HepG2 (cell line): ENCODE measurements at regions not wholly inside any gene's neighbourhood (a gene's known extent, or its start where the extent isn't known, plus 50 kb on each side); places are given as distances from the start of the nearest gene placed in this dataset.

Source experiments
- ARNT2 ChIP-seq: sonication (generic); formaldehyde crosslinking; IDR thresholded peaks from 2 replicates; pipeline ENCODE4 v1.8.0; 2022; ENCODE audit warnings: mild to moderate bottlenecking, low read depth, missing genetic modification reagents, moderate library complexity
- ATF7-NPFF ChIP-seq: sonication (generic); formaldehyde crosslinking; IDR thresholded peaks from 2 replicates; pipeline ENCODE4 v1.8.1; 2023; ENCODE audit warnings: mild to moderate bottlenecking, low read depth, missing genetic modification reagents, moderate library complexity
- ATRX ChIP-seq: sonication (generic); formaldehyde crosslinking; IDR thresholded peaks from 2 replicates; pipeline ENCODE4 v1.4.0; 2020; ENCODE audit warnings: missing genetic modification reagents, borderline replicate concordance
- HNF4G ChIP-seq, 2 experiments: sonication (generic) in 1 of 2; formaldehyde crosslinking in 1 of 2; IDR thresholded peaks; 2 replicates each; pipeline versions ENCODE4 v1.4.0 to v1.6.1; 2011 to 2020; ENCODE audit warnings: borderline replicate concordance in 2 of 2, low read depth in 2 of 2, mild to moderate bottlenecking in 2 of 2, low read length in 1 of 2, missing genetic modification reagents in 1 of 2, moderate library complexity in 1 of 2
- HNRNPL ChIP-seq: fragments of 200-400 bp; formaldehyde crosslinking; IDR thresholded peaks from 2 replicates; pipeline ENCODE4 v1.6.1; 2017; ENCODE audit warnings: mild to moderate bottlenecking, low read depth, low read length
- HOXD1 ChIP-seq: sonication (generic); formaldehyde crosslinking; IDR thresholded peaks from 2 replicates; pipeline ENCODE4 v1.5.0; 2020; ENCODE audit warnings: missing genetic modification reagents
- KAT8 ChIP-seq: IDR thresholded peaks from 2 replicates; pipeline ENCODE4 v1.6.1; 2016; ENCODE audit warnings: missing genetic modification reagents, missing compliant biosample characterization
- KLF12 ChIP-seq: sonication (generic); formaldehyde crosslinking; IDR thresholded peaks from 2 replicates; pipeline ENCODE4 v1.4.0; 2020; ENCODE audit warnings: missing genetic modification reagents, borderline replicate concordance
- RARA ChIP-seq: IDR thresholded peaks from 2 replicates; pipeline ENCODE4 v1.6.1; 2016; ENCODE audit warnings: missing genetic modification reagents, missing compliant biosample characterization
- SMARCC2 ChIP-seq: fragments of 450-650 bp; IDR thresholded peaks from 2 replicates; pipeline ENCODE4 v1.6.1; 2017; ENCODE audit warnings: antibody characterized with exemption, mild to moderate bottlenecking
- SPEN ChIP-seq: sonication (generic); formaldehyde crosslinking; IDR thresholded peaks from 2 replicates; pipeline ENCODE4 v1.5.1; 2020; ENCODE audit warnings: low read depth, mild to moderate bottlenecking, missing genetic modification reagents
- SRY ChIP-seq: sonication (generic); formaldehyde crosslinking; IDR thresholded peaks from 2 replicates; pipeline ENCODE4 v1.8.0; 2022; ENCODE audit warnings: mild to moderate bottlenecking, missing genetic modification reagents
- STAT5B ChIP-seq: sonication (generic); formaldehyde crosslinking; IDR thresholded peaks from 2 replicates; pipeline ENCODE4 v1.4.0; 2020; ENCODE audit warnings: missing genetic modification reagents
- TCF7 ChIP-seq: sonication (generic); IDR thresholded peaks from 2 replicates; pipeline ENCODE4 v1.6.1; 2016; ENCODE audit warnings: antibody characterized with exemption, low read depth
- THYN1 ChIP-seq: sonication (generic); formaldehyde crosslinking; IDR thresholded peaks from 2 replicates; pipeline ENCODE4 v1.8.1; 2023; ENCODE audit warnings: low read depth, mild to moderate bottlenecking, moderate library complexity, missing genetic modification reagents, borderline replicate concordance
- ZFP36L2 ChIP-seq: sonication (generic); formaldehyde crosslinking; IDR thresholded peaks from 2 replicates; pipeline ENCODE4 v1.4.0; 2020; ENCODE audit warnings: missing genetic modification reagents
- ZFX ChIP-seq: sonication (generic); formaldehyde crosslinking; IDR thresholded peaks from 2 replicates; pipeline ENCODE4 v1.4.0; 2020; ENCODE audit warnings: mild to moderate bottlenecking, low read depth, missing genetic modification reagents, moderate library complexity
- ZFYVE20 ChIP-seq: sonication (generic); formaldehyde crosslinking; IDR thresholded peaks from 2 replicates; pipeline ENCODE4 v1.8.0; 2023; ENCODE audit warnings: low read depth, mild to moderate bottlenecking, moderate library complexity, missing genetic modification reagents, borderline replicate concordance
- ZNF234 ChIP-seq: sonication (generic); formaldehyde crosslinking; conservative IDR thresholded peaks from 2 replicates; pipeline ENCODE4 v1.5.1; 2020; ENCODE audit warnings: mild to moderate bottlenecking, missing genetic modification reagents
- ZNF431 ChIP-seq: sonication (generic); formaldehyde crosslinking; IDR thresholded peaks from 2 replicates; pipeline ENCODE4 v1.9.0; 2022; ENCODE audit warnings: missing genetic modification reagents, low read depth, mild to moderate bottlenecking, borderline replicate concordance
- ZNF709 ChIP-seq: sonication (generic); formaldehyde crosslinking; IDR thresholded peaks from 2 replicates; pipeline ENCODE4 v1.5.0; 2020; ENCODE audit warnings: mild to moderate bottlenecking, missing genetic modification reagents
- ZNF75D ChIP-seq: sonication (generic); formaldehyde crosslinking; IDR thresholded peaks from 2 replicates; pipeline ENCODE4 v1.8.1; 2023; ENCODE audit warnings: missing genetic modification reagents, mild to moderate bottlenecking, borderline replicate concordance
- TF ChIP-seq, protein P1 (sequence below): sonication (generic); formaldehyde crosslinking; IDR thresholded peaks from 2 replicates; pipeline ENCODE4 v1.8.0; 2022; ENCODE audit warnings: missing genetic modification reagents, low read depth, mild to moderate bottlenecking, borderline replicate concordance
- TF ChIP-seq, protein P2 (sequence below): sonication (generic); formaldehyde crosslinking; IDR thresholded peaks from 2 replicates; pipeline ENCODE4 v1.4.0; 2020; ENCODE audit warnings: mild to moderate bottlenecking, missing genetic modification reagents
- TF ChIP-seq, protein P3 (sequence below): sonication (generic); formaldehyde crosslinking; conservative IDR thresholded peaks from 2 replicates; pipeline ENCODE4 v1.4.0; 2020; ENCODE audit warnings: missing genetic modification reagents
- TF ChIP-seq, protein P4 (sequence below): IDR thresholded peaks from 2 replicates; pipeline ENCODE4 v1.6.1; 2016; ENCODE audit warnings: low read depth, borderline replicate concordance
- TF ChIP-seq, protein P5 (sequence below): sonication (generic); formaldehyde crosslinking; IDR thresholded peaks from 2 replicates; pipeline ENCODE4 v1.4.0; 2020; ENCODE audit warnings: mild to moderate bottlenecking, low read depth, missing genetic modification reagents

DNA sequence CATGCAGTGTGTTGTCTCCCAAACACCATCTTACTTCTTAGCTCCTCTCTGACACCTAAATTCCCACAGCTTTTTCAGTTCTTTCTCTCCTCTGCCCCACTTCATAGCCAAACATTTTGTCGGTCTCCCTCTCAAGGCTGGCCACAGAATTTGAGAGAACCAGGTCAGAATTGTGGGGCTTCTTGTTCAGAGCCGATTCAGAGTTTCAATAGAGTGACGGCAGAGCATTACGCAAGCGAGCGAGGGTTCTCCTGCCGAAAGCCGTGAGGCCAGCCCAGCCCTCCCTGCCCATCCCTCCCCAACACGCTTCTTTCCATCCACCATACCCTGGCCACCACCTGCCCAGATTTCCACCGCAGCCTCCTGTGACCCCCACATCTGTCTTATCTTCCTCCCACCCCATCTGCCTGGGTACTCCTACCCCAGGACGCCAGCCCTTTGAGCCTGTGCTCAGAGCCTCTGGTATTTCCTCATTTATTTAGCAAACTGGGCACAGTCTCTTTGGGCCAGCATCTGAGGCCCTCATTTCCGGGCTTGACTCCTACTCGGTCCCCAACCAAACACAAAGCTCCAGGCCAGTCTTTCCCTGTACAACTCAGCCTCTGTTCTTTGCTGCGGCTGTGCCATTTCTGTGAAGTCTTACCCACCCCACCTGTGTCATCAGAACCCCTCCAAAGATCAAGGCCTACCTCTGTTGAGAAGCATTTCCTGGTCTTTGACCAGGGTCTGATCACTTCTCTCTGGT is 70.0 kb upstream of the MAP4K4 start (continued):
- TF ChIP-seq KAT8 (CRISPR knock-in tag) (no peak), SPEN (CRISPR knock-in tag) (0 out of 2 replicates have a peak, but pooled peaks have one; percentile 32), KLF12 (CRISPR knock-in tag) (no peak), ARNT2 (CRISPR knock-in tag) (no peak), HNF4G (IDR thresholded peaks at IDR 0.05; ENCODE audit: borderline replicate concordance, low read depth, low read length) (peak; percentile 23; the same call in 1 of the 2 replicates), HNF4G (CRISPR knock-in tag; IDR thresholded peaks at IDR 0.05; ENCODE audit: borderline replicate concordance, low read depth) (no peak), ZFYVE20 (CRISPR knock-in tag) (no peak), ZNF431 (CRISPR knock-in tag) (no peak), ZNF234 (CRISPR knock-in tag) (no peak), HNRNPL (no peak), ZFP36L2 (CRISPR knock-in tag) (no peak), ZNF709 (0 out of 2 replicates have a peak, but pooled peaks have one; percentile 48), TCF7 (peak; percentile 48), HOXD1 (CRISPR knock-in tag) (no peak), STAT5B (CRISPR knock-in tag) (no peak), ATRX (CRISPR knock-in tag) (no peak), THYN1 (CRISPR knock-in tag) (no peak), ATF7-NPFF (CRISPR knock-in tag) (no peak), SMARCC2 (no peak), ZNF75D (CRISPR knock-in tag) (no peak), ZFX (CRISPR knock-in tag) (no peak; the same call in 1 of the 2 replicates), RARA (no peak), SRY (CRISPR knock-in tag) (no peak)
- TF ChIP-seq, protein P1, sequence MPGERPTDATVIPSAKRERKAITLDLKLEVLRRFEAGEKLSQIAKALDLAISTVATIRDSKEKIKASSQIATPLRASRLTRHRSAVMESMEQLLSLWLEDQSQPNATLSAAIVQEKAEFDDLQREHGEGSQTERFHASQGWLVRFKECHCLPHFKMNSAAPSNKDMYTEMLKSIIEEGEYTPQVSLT (CRISPR knock-in tag) = no peak
- TF ChIP-seq, protein P2, sequence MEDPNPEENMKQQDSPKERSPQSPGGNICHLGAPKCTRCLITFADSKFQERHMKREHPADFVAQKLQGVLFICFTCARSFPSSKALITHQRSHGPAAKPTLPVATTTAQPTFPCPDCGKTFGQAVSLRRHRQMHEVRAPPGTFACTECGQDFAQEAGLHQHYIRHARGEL (CRISPR knock-in tag) = no peak
- TF ChIP-seq, protein P3, sequence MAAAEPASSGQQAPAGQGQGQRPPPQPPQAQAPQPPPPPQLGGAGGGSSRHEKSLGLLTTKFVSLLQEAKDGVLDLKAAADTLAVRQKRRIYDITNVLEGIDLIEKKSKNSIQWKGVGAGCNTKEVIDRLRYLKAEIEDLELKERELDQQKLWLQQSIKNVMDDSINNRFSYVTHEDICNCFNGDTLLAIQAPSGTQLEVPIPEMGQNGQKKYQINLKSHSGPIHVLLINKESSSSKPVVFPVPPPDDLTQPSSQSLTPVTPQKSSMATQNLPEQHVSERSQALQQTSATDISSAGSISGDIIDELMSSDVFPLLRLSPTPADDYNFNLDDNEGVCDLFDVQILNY = no peak
- TF ChIP-seq, protein P4, sequence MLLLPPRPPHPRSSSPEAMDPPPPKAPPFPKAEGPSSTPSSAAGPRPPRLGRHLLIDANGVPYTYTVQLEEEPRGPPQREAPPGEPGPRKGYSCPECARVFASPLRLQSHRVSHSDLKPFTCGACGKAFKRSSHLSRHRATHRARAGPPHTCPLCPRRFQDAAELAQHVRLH (CRISPR knock-in tag) = peak; percentile 46; the same call in 1 of the 2 replicates
- TF ChIP-seq, protein P5, sequence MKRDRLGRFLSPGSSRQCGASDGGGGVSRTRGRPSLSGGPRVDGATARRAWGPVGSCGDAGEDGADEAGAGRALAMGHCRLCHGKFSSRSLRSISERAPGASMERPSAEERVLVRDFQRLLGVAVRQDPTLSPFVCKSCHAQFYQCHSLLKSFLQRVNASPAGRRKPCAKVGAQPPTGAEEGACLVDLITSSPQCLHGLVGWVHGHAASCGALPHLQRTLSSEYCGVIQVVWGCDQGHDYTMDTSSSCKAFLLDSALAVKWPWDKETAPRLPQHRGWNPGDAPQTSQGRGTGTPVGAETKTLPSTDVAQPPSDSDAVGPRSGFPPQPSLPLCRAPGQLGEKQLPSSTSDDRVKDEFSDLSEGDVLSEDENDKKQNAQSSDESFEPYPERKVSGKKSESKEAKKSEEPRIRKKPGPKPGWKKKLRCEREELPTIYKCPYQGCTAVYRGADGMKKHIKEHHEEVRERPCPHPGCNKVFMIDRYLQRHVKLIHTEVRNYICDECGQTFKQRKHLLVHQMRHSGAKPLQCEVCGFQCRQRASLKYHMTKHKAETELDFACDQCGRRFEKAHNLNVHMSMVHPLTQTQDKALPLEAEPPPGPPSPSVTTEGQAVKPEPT (CRISPR knock-in tag) = no peak
